H9 (cell line): ENCODE measurements at regions not wholly inside any gene's neighbourhood (a gene's known extent, or its start where the extent isn't known, plus 50 kb on each side); places are given as distances from the start of the nearest gene placed in this dataset.
A peak's percentile ranks its signal among the peaks of the same experiment; 100 is the strongest.

Experiments used
- DNase-seq: peaks from one replicate; pipeline ENCODE4 v3.0.0-alpha.2; 2017
- H2AFZ ChIP-seq: one replicate; pipeline ENCODE4 v1.6.1; 2013; ENCODE audit warnings: mild to moderate bottlenecking, low read length, control low read depth, moderate library complexity
- H2AK5ac ChIP-seq: 2 replicates; pipeline ENCODE4 v1.6.1; 2013; ENCODE audit warnings: low read length, control low read depth, mixed read lengths; ENCODE audit not compliant: insufficient read length
- H2BK120ac ChIP-seq: one replicate; pipeline ENCODE4 v1.6.1; 2013; ENCODE audit warnings: low read depth, mild to moderate bottlenecking, low read length, control low read depth, inconsistent platforms; ENCODE audit not compliant: poor library complexity, severe bottlenecking
- H2BK12ac ChIP-seq: 2 replicates; pipeline ENCODE4 v1.6.1; 2013; ENCODE audit warnings: low read length, control low read depth, mixed read lengths, low read depth; ENCODE audit not compliant: insufficient read length
- H2BK15ac ChIP-seq: 2 replicates; pipeline ENCODE4 v1.6.1; 2013; ENCODE audit warnings: low read depth, low read length, control low read depth
- H2BK20ac ChIP-seq: one replicate; pipeline ENCODE4 v1.6.1; 2013; ENCODE audit warnings: low read depth, mild to moderate bottlenecking, low read length, control low read depth, inconsistent platforms; ENCODE audit not compliant: poor library complexity, severe bottlenecking
- H2BK5ac ChIP-seq: 2 replicates; pipeline ENCODE4 v1.6.1; 2013; ENCODE audit warnings: low read length, control low read depth, mixed read lengths; ENCODE audit not compliant: insufficient read length
- H3K14ac ChIP-seq: 2 replicates; pipeline ENCODE4 v1.6.1; 2013; ENCODE audit warnings: low read length, control low read depth; ENCODE audit not compliant: insufficient read depth
- H3K18ac ChIP-seq: 2 replicates; pipeline ENCODE4 v1.6.1; 2013; ENCODE audit warnings: low read depth, mild to moderate bottlenecking, mixed read lengths, low read length, control low read depth; ENCODE audit not compliant: insufficient read length
- H3K23ac ChIP-seq: 2 replicates; pipeline ENCODE4 v1.6.1; 2013; ENCODE audit warnings: low read length, control low read depth, mixed read lengths, low read depth; ENCODE audit not compliant: insufficient read length
- H3K23me2 ChIP-seq: 2 replicates; pipeline ENCODE4 v1.6.1; 2013; ENCODE audit warnings: low read depth, mild to moderate bottlenecking, mixed read lengths, low read length, control low read depth; ENCODE audit not compliant: insufficient read length, poor library complexity, severe bottlenecking
- H3K27ac ChIP-seq: 2 replicates; pipeline ENCODE4 v1.5.1; 2013; ENCODE audit warnings: low read length, control low read depth, mixed read lengths, low read depth; ENCODE audit not compliant: insufficient read length
- H3K27me3 ChIP-seq: 2 replicates; pipeline ENCODE4 v1.6.1; 2013; ENCODE audit warnings: low read length, control low read depth, inconsistent platforms; ENCODE audit not compliant: insufficient read depth
- H3K4ac ChIP-seq: 2 replicates; pipeline ENCODE4 v1.6.1; 2013; ENCODE audit warnings: low read depth, mild to moderate bottlenecking, control low read depth, inconsistent platforms, low read length, moderate library complexity
- H3K4me1 ChIP-seq: 2 replicates; pipeline ENCODE4 v1.6.1; 2013; ENCODE audit warnings: low read length, control low read depth, inconsistent platforms; ENCODE audit not compliant: insufficient read depth
- H3K4me2 ChIP-seq: 2 replicates; pipeline ENCODE4 v1.6.1; 2013; ENCODE audit warnings: low read length, control low read depth, mixed read lengths; ENCODE audit not compliant: insufficient read length, insufficient read depth
- H3K56ac ChIP-seq: 2 replicates; pipeline ENCODE4 v1.6.1; 2013; ENCODE audit warnings: low read depth, mild to moderate bottlenecking, mixed read lengths, low read length, control low read depth; ENCODE audit not compliant: insufficient read length
- H3K79me1 ChIP-seq: 2 replicates; pipeline ENCODE4 v1.6.1; 2013; ENCODE audit warnings: low read depth, mild to moderate bottlenecking, moderate library complexity, low read length, control low read depth, inconsistent platforms; ENCODE audit not compliant: insufficient read depth, poor library complexity, severe bottlenecking
- H3K79me2 ChIP-seq: 2 replicates; pipeline ENCODE4 v1.6.1; 2013; ENCODE audit warnings: low read length, control low read depth, inconsistent platforms; ENCODE audit not compliant: insufficient read depth
- H3K9ac ChIP-seq: 2 replicates; pipeline ENCODE4 v1.6.1; 2013; ENCODE audit warnings: low read length, control low read depth, mixed read lengths; ENCODE audit not compliant: insufficient read length; ENCODE audit errors: extremely low read depth
- H3K9me3 ChIP-seq: one replicate; pipeline ENCODE4 v1.6.1; 2013; ENCODE audit warnings: low read depth, low read length, inconsistent platforms; ENCODE audit not compliant: control insufficient read depth
- H3T11ph ChIP-seq: one replicate; pipeline ENCODE4 v1.6.1; 2013; ENCODE audit warnings: mild to moderate bottlenecking, low read length, control low read depth, inconsistent platforms
- H4K20me1 ChIP-seq: one replicate; pipeline ENCODE4 v1.6.1; 2013; ENCODE audit not compliant: control insufficient read depth, insufficient read length, insufficient read depth
- H4K5ac ChIP-seq: 2 replicates; pipeline ENCODE4 v1.6.1; 2013; ENCODE audit warnings: low read depth, mild to moderate bottlenecking, mixed read lengths, low read length, control low read depth; ENCODE audit not compliant: insufficient read length
- H4K8ac ChIP-seq: replicated peaks from 2 replicates; pipeline ENCODE4 v1.6.1; 2013; ENCODE audit warnings: low read length, control low read depth, mixed read lengths, low read depth; ENCODE audit not compliant: insufficient read length
- H4K91ac ChIP-seq: 2 replicates; pipeline ENCODE4 v1.6.1; 2013; ENCODE audit warnings: low read depth, mild to moderate bottlenecking, moderate library complexity, mixed read lengths, low read length, control low read depth; ENCODE audit not compliant: insufficient read length
- H3K27ac Mint-ChIP-seq, 3 experiments: 2 replicates in 2 of 3; 3 replicates in 1 of 3; pipeline ENCODE4 v1.8.0; 2020 to 2021; ENCODE audit warnings: mixed read lengths in 3 of 3, mild to moderate bottlenecking in 1 of 3, moderate library complexity in 1 of 3
- H3K27me3 Mint-ChIP-seq: 2 replicates; pipeline ENCODE4 v1.8.0; 2021; ENCODE audit warnings: low read depth, mild to moderate bottlenecking, moderate library complexity, mixed read lengths
- H3K36me3 Mint-ChIP-seq, 3 experiments: 2 replicates in 2 of 3; 3 replicates in 1 of 3; pipeline ENCODE4 v1.8.0; 2020 to 2021; ENCODE audit warnings: low read depth in 3 of 3, mixed read lengths in 3 of 3; ENCODE audit not compliant: insufficient read depth in 1 of 3
- H3K4me1 Mint-ChIP-seq, 2 experiments: 2 replicates each; pipeline ENCODE4 v1.8.0; 2020; ENCODE audit warnings: mixed read lengths in 2 of 2
- H3K4me3 Mint-ChIP-seq, 2 experiments: 2 replicates in 1 of 2; 3 replicates in 1 of 2; pipeline ENCODE4 v1.8.0; 2020 to 2021; ENCODE audit warnings: mild to moderate bottlenecking in 2 of 2, mixed read lengths in 2 of 2, moderate library complexity in 1 of 2
- H3K9me3 Mint-ChIP-seq, 2 experiments: 2 replicates in 1 of 2; 3 replicates in 1 of 2; pipeline ENCODE4 v1.8.0; 2020; ENCODE audit warnings: mild to moderate bottlenecking in 2 of 2, mixed read lengths in 2 of 2, moderate library complexity in 1 of 2
- CTCF ChIP-seq: fragments of 200-600 bp; sonication (generic); conservative IDR thresholded peaks from 3 replicates; pipeline ENCODE4 v1.8.0; 2021; ENCODE audit warnings: antibody characterized with exemption, mild to moderate bottlenecking
- WGBS: extraction: QIAGEN DNeasy Blood & Tissue Kit; methylation state at CpG from one replicate; pipeline ENCODE4 v1.1.7; 2013; ENCODE audit warnings: missing lambda C conversion rate, low lambda C conversion rate, mixed read lengths; ENCODE audit not compliant: insufficient read length; ENCODE audit errors: extremely low coverage; 5-methylcytosine and 5-hydroxymethylcytosine counted together

GRCh38 chr2:236512902-236513435 lies 56.7 kb upstream of the ACKR3 start:
- Histone ChIP-seq H3K23ac (no peak overlapping the region), H3K27me3 (no peaks in the 10 kb centered on the region), H4K91ac (no peak overlapping the region), H3K14ac (no peak overlapping the region), H2BK5ac (no peak overlapping the region), H3K9ac (no peak overlapping the region), H3K4me2 (no peak overlapping the region), H2BK12ac (no peak overlapping the region), H3K4me1 (0 out of 2 replicates have a peak, but pooled peaks cover 3% of the 10 kb centered on the region), H4K8ac (no peak overlapping the region), H3K18ac (no peak overlapping the region), H3K79me1 (no peaks in the 10 kb centered on the region), H2AFZ (no peak overlapping the region), H4K5ac (no peak overlapping the region), H3K23me2 (no peaks in the 10 kb centered on the region), H2BK20ac (no peak overlapping the region), H3K79me2 (no peaks in the 10 kb centered on the region), H3K27ac (no peak overlapping the region), H2BK15ac (no peak overlapping the region), H2BK120ac (no peak overlapping the region), H3K9me3 (no peaks in the 10 kb centered on the region), H3K4ac (no peak overlapping the region), H2AK5ac (no peak overlapping the region), H3T11ph (no peak overlapping the region), H4K20me1 (no peaks in the 10 kb centered on the region), H3K56ac (no peak overlapping the region)
- Mint-ChIP-seq H3K36me3 (no peaks in the 10 kb centered on the region), H3K9me3 (peaks cover 2% of the 10 kb centered on the region in 2 experiments; a peak in 2 of 5 replicates), H3K4me1 (peaks cover 11 to 15% of the 10 kb centered on the region in 2 experiments), H3K27ac (no peak overlapping the region), H3K27me3 (peaks cover 15% of the 10 kb centered on the region), H3K4me3 (no peak overlapping the region)
- no CpG with 5 or more reads among the region's 7 CpGs for WGBS
- peak; percentile 90 for TF ChIP-seq CTCF
- DNase-seq: peak; percentile 84
